ENCODE measurements at regions not wholly inside any gene's neighbourhood (a gene's known extent, or its start where the extent isn't known, plus 50 kb on each side); places are given as distances from the start of the nearest gene placed in this dataset.
"Not testable (repeated sequence)": the region's sequence is repeated elsewhere in the genome, so short reads cannot be mapped to it uniquely, and the experiment has no call there.

DNA sequence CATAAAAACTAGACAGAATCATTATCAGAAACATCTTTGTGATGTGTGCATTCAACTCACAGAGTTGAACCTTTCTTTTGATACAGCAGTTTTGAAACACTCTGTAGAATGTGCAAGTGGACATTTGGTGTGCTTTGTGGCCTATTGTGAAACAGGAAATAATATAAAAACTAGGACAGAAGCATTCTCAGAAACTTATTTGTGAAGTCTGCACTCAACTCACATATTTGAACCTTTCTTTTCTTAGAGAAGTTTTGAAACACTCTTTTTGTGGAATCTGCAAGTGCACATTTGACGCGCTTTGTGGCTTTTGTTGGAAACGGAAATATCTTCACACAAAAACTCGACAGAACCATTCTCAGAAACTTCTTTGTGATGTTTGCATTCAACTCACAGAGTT lies 260.0 kb downstream of the FOXD4L6 start:
- DNase-seq (ENCODE audit: low read depth); in situ Hi-C loops (cut with HindIII; ENCODE audit: low pct_unique_long_range_greater_than_20kb, low sequenced_read_pairs): not testable (repeated sequence)

Data from Caki2 (cell line).